Left lobe of liver (tissue), 2 donors: ENCODE measurements at regions not wholly inside any gene's neighbourhood (a gene's known extent, or its start where the extent isn't known, plus 50 kb on each side); places are given as distances from the start of the nearest gene placed in this dataset.
A peak's percentile ranks its signal among the peaks of the same experiment; 100 is the strongest.
"Not testable (repeated sequence)": the region's sequence is repeated elsewhere in the genome, so short reads cannot be mapped to it uniquely, and the experiment has no call there.

Experiments used
- ATAC-seq: fragments of 200-7000 bp; cut with Tn5 transposase; one replicate; pipeline ENCODE4 v1.9.1; 2020; ENCODE audit warnings: mild to moderate bottlenecking, moderate library complexity
- DNase-seq: peaks from one replicate; pipeline ENCODE4 v3.0.0-alpha.2; 2020; ENCODE audit warnings: low spot score
- donor health status: DM: no; HTN: no; CAD: no; lungs with moderate emphysema.
- donor health status: DM: no; HTN: yes; CAD: no.

DNA sequence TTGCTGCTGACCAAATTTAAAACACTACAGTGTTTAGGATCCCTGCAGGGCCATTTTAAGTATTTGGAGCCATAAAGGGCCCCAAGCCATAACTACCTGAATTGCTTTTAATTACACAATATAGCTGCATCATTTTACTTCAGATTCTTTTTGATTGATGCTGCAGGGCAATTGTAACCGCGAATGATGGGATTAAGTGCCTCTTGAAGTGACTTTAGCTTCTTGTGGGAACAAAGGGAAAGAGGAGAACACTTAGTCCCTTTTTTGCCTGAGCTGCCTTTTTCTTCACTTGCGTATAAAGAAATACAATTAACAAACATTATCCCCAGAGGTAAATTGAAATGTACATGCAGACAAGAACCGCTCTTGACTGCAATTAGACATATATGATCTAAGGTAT, 228.5 kb downstream of the ZIC5 start:
- no peak for ATAC-seq

DNA sequence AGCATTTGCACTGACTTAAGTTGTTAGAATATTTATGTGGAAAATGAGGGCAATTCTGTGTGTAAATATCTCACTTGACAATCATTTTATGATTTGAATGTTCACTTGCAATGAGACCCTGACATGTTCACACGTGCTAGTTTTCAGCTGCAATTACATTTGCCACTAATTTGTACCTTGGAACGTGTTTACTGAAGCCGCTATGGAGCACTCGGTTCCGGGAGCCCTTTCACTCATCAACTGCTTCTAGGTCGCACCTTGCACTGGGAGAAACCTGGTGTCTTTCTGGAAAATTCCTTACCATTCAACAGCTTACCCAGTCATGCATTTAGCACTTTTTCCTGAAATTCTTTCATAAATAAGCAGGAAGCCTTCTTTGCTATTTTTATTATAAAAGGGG, 229.6 kb downstream of the ZIC5 start:
- ATAC-seq, result peak; percentile 75
- DNase-seq, result no peak

More for the DNA sequence above, 228.5 kb downstream of the ZIC5 start:
- DNase-seq, result no peak

DNA sequence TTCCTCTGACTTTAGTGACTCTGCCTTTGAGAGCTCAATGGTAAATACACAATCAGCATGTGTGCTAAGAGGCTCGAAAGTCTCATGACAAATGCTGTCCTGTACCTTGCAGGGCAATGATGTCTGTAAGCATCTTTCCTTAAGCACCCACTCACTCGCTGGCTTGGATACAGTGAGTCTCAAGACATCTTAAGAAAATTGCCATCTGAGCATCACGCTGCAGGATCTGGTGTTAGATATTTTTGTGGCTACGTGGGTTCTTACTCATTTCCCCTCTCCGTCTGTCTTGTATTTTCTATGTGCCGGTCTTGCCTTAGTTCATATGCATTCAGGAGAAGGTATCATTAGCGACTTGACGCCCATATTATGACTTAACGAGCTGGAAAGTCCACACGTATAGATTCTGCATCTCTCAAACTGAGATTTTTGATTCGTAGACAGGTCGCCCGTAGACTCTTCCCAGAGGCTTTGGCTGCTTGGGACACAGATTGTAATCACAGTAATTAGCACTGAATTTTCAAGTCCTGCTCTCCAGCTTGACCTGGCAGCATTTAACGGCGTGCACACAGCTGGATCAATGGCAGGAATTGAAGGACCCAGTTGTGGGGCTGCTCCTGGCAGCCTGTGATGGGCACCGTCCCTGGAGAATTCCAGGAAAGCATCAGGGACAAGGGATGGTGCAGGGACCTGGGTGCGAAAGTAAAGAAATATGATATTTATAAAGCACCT, 231.2 kb downstream of the ZIC5 start:
- DNase-seq, result no peak
- no peak for ATAC-seq

DNA sequence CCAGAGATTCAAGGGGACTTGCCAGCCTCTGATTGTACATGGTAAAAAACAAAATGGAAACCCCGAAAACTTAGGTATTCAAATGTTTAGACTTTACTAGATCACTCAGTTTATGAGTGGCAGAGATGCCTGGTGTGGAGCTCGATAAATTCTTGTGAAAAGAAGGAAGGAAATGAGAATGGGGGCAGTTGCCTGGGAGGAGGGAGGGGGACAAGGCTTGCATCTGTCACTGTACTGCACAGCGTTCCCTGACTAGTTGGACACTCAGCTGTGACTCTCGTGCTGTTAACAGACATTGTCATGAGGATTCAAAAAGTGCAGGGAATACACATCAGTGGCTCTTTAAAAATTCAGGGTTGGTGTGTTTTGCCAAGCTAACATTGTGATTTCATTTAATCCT, 232.9 kb downstream of the ZIC5 start:
- no peak for DNase-seq
- no peak for ATAC-seq

DNA sequence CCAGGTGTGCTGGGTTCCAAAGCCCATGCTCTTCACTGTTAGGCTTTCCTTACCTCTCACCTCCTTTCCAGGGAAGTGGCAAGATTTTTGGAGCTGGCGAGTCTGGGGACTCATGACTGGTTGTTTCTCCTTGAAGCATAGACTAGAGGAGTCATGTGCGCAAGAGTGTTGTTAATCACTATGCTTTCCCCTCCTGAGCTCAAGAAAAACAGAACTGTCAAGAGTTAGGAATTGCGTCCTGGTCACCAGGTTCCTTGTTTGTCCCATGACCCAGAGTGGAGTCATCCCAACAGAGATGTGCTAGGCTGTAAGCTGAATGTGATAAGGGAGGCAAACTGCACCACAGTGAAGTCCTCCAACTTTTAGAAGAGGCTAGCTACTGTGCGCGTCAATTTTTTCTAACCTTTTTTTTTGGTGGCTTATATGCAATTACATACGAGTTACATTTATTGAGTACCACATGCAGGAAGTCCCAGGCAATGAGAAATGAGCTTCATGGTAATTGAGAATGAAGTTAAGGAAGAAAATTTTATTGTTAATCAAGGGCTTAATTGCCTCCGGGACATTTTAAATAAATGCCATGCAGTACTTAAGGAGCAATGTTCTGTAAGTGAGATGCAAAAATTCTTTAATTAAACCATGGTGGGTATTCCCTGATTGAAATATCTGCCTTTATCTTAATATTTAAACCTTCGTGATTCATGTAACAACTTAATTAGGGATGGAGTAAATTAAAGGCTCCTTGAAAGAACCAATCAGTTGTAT, 233.9 kb downstream of the ZIC5 start:
- no peak for ATAC-seq

DNA sequence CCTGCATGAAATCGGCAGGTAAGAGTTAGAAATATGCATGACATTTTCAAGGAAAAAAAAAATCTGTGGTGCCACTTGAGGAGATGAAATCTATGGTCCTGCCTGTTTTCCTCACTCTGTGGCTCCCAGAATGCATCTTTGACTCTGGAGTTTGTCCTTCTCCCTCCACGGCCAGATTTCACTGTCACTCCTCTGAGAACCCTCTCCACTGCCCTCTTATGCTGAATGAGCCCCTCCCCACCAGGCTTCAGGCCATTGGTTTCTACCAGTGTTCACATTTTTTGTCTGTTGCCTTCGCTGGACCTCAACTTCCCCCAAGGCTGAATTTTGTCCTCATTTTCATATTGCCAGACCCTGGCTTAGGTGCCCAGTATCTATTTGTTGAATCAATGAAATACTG, 235.0 kb downstream of the ZIC5 start:
- DNase-seq, result no peak
- ATAC-seq, result no peak

More for the DNA sequence above, 233.9 kb downstream of the ZIC5 start:
- no peak for DNase-seq

DNA sequence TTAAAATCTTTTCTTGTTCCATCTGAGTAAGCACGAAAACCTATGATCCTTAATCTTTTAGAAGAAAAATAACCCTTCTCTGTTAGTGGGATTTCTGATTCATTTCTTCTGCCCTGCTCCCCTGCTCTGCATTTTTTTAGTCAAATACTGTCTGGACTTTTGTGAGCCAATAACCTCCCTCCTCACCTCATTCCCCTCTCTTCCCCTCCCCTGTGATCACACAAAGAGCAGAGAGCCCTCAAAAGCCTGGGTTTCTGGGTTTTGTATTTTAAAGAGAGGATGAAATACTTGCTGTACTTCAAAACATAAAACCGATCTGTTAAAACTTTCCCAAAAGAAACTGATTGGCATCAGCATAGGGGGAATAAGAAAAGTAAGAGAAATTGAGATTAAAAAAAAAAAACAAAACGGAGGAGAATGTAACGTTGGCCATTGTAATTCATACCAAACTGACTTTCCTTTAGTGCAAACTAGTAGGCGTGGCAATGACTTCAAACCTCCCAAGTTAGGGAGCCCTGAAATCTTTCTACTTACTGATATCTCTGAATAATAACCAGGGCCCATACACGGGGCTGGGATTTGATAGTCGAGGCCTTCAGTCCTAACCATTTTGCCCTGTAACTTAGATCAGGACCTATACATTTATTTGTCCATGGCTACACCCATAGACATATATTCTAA, 232.9 kb downstream of the TM9SF2 start:
- ATAC-seq, result no peak
- DNase-seq, result no peak

DNA sequence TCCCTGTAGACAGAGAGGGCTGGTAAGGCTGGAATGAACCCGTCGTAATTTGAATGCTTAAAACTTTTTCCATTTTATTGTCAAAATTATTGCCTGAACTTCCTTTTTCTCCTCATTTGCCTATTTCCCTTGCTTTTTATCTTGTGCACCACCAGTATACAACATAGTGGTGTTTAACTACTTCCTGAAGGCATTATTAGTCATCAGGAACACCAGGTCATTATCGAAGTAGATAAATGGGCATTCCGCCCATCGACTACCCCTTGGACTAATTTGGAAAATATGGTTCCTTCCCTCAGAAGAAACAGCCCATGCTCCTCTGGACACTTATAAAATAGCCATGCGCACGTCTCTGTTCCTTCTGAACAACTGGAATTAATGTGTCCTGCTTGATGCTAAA, 232.1 kb downstream of the TM9SF2 start:
- ATAC-seq (no peak), DNase-seq (no peak)

DNA sequence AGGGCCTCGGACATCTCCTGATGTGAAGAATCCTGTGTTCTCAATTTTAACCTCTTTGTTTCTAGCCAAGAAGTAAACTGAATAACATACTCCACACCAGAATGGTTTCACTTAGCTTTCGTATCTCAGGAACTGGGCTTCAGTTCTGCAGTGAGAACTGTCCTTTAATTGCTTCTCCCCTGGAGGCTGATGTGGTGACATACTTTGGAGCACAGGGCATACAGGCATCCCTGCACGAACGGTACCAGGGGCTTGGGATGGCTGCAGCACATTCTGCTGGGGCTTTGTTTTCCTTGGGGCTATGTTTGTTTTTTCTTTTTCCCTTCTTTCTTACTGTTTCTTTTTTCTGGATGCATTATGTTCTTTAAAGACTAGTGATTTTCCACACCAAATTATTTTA, 230.5 kb downstream of the TM9SF2 start:
- no peak for ATAC-seq
- DNase-seq, result no peak

DNA sequence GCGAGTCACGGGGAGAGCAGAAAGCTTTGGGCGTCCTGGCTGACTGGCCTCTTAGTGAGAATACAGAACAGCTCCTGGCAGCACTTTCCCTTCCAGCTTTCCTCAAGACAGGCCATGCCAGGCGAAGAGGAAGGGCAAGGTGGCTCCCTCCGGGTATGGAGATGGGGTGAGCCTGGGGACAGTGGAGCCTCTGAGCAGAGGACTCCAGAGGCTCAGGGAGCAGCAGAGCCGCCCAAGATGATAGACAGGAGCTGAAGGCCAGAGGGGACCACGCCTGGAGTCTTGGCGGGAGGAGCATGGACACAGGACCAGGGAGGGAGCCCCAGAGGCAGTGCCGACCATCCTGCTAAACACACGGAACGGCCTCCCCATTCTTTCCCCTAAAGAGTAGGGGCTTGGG, 229.1 kb downstream of the TM9SF2 start:
- ATAC-seq (no peak), DNase-seq (no peak)

DNA sequence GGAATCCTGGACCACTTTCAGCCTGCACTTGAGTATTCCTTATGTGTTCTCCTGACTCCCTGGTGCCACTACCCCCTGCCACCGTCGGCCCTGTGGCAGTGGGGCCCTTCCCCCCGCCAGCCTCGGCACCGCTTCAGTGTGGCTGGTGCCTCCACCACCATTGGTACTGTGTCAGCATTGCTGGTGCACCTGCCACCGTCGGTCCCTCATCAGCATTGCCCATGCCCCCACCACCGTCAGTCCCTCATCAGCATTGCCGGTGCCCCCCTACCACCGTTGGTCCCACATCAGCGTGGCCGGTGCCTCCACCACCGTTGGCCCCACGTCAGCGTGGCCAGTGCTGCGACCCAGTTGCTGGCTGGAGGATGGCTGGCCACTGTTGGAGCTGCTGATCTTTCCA, 228.5 kb downstream of the TM9SF2 start:
- no peak for DNase-seq

DNA sequence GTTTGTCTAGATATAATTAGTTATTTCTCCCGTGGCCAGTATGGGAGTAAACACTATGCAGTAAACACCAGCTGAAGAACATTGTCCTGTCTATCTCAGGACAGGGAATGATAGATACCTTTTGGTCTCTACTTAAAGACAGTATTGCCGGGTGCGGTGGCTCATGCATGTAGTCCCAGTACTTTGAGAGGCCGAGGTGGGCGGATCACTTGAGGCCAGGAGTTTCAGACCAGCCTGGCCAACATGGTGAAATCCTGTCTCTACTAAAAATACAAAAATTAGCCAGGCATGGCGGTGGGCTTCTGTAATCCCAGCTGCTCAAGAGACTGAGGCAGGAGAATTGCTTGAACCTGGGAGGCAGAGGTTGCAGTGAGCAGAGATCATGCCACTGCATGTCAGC, 226.4 kb downstream of the TM9SF2 start:
- not testable (repeated sequence) for ATAC-seq

More for the DNA sequence above, 228.5 kb downstream of the TM9SF2 start:
- ATAC-seq, result no peak

DNA sequence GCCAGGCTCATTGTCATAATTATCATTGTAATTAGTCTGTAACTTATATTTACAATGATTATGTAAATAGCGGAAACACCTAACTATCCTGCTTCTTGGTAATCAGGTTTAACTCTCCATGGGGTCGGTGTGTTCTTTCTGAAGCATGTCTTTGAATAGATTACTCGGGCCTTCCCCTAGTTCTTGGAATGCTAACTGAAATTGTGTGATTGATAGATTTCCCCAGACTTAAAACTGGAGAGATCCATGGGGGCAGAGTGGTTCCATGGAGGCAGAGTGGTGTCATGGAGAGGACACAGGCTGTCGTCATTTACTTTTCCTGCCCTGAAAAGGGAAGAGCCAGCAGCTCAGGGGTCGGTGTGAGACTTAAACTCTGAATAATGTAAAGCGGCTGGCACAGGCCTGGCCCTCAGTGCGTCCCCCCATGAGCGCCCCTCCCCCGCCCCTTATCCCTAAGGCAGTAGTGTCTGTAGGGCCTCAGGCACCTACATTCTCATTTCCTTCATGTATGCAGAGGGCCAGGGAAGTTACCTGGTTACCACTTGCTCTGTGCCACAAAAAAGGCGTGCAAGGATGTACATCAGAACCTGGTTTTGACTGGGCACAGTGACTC, 225.1 kb downstream of the TM9SF2 start:
- ATAC-seq (no peak), DNase-seq (no peak)

More for the DNA sequence above, 226.4 kb downstream of the TM9SF2 start:
- DNase-seq, result not testable (repeated sequence)

DNA sequence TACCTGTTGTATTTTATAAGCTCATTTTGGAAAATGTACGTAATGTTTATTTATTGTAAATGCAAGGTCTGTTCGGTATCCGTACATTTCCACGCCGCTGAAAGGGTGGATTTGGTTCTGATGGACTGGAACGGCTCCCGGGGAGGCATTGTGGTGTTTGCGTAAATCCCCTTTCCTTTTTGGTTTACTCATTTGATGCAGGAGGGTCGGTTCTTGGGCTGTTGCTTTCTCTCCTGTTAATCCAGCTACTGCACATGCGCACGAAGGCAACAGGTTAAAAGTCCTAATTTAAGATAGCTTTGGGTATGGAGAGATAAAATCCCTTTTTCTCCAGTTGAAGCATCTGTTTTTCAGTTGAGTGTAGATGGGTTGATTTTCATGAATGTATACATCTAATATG, 224.4 kb downstream of the TM9SF2 start:
- ATAC-seq (no peak), DNase-seq (no peak)

DNA sequence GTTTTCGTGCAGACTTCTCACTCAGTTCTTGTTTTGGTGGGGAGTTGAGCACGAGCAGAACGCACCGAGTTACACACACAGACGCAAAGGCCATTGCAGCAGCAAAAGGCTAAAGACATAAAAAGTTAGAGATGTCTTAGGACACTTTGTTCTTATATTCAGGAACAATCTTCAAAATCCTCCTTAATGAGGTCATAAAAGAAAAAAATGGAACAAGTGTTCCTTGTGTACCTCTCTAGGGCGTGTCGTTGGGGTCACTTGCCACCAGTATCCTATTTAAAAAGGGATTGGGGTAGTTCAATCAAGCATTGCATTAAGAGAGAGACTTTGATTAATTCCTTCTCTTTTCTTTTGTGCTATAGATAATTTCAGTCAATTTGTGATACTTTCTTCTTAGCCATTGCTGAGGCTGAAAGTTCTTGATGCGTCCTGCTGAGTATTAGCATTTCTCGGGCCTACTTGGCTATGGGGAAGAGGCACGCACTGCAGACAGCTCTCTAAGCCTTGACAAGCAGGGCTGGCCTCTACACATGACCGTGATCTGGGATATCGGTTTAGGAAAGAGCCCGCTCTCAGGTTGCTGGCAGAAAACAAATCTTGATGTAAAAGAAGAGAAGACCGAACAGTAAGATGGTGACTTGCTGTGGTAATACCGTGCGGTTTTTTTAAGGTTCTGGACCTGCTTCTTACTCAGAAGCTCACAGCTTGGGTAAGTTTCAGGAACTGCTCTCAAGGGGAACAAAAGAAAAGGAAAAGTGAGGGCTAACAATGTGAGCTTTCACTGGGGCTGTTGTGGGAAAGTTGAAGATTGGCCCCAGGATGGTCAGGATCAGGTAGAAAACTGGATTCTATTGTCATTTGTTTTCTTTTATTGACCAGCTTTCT, 223.6 kb downstream of the TM9SF2 start:
- DNase-seq, result no peak

DNA sequence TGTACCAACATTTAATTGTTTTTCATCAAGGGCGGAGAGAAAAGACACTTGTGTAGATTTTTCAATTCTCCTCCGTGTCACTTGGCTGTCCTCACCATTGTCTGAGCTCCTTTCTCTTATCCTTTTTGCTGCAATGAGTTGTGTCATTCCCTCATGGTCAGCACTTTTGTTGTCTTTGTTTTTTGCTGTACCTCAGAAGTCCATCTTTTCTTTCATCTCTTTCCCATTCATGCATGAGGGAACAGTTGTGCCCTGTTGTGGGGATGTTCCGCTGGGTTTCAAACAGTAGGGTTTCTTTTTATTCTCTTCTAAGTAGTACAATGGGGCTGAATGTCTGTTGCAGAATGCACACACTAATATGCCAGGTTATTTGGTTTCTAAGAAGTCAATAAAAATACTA, 222.6 kb downstream of the TM9SF2 start:
- DNase-seq (no peak), ATAC-seq (no peak)

More for the DNA sequence above, 223.6 kb downstream of the TM9SF2 start:
- no peak for ATAC-seq

DNA sequence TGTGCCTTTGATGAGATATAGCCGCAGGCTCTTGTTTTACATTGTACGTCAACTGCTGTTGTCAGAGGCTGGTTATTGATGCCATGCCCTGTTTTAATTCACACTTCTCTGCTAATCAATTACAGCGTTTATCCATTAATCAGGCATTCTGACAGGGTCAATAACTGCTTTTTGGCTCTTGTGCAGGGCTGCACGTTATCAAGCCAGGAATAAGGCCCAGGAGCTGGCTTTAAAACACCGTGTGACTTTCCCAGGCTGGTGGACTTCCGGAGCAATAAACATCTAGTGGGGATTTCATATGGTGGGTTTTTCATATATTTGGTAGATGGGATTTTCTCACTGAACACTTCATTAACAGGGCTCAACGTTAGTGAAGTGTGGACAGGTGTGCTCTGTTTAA, 221.7 kb downstream of the TM9SF2 start:
- ATAC-seq (peak; percentile 40), DNase-seq (no peak)

DNA sequence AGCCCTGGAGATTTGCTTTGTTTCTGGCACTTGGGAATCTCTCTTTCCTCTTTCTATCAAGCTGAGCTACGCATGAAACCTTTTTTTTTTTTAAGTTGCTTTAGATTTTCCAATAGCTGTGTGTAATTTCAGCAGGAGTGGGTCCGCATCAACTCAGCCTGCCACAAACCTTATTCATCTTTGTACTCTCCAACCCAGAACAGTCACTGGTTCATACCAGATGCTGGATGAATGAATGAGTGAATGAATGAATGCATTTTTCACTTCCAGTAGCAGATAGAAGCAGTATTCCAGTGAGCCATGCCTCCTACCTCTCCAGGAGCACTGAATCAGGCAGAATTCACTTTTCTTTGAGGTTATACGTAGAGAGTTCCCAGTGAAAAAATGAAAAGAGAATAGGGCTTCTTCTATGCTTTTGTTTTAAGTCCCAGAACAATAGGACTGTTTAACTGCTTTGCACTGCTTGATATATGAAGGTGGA, 221.1 kb downstream of the TM9SF2 start:
- no peak for ATAC-seq
- DNase-seq, result no peak

DNA sequence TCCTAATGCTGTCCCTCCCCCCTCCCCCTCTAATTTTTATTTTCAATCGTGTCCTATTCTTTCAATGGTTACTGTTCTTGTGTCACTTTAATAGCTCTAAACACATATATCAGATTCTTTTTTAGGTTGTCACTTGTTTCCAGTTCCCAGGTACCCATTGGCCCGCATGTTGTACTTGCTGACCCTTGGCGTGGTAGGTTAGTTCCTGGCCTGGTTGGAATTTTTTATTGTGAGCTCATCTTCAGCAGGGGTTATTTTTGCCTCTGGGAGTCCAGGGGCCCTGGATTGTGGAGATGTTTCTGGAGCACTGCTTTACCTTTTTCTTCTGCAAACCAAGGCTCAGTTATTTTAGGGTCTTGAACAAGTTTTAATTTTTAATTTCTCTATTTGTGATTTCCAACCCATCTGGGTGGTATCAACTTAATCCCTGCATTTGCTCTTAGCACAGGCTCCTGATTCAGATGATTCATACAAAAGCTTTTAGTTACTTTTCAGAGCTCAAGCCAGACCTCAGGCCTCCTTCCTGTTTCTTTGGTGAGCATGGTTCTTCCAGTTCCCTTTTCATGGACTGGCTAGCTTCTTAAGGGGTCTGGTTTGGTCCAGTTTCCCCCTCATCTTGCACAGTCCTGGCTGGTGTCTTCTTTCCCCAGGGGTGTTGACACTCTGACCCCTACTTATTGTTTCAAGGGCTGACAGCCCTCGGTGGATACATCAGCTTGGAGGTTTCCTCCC, 220.5 kb downstream of the TM9SF2 start:
- no peak for ATAC-seq
- DNase-seq, result no peak
